HG02763 (cell line): ENCODE measurements at regions not wholly inside any gene's neighbourhood (a gene's known extent, or its start where the extent isn't known, plus 50 kb on each side); places are given as distances from the start of the nearest gene placed in this dataset.
"Not testable (repeated sequence)": the region's sequence is repeated elsewhere in the genome, so short reads cannot be mapped to it uniquely, and the experiment has no call there.

Experiments
- ATAC-seq: cut with Tn5 transposase; IDR thresholded peaks from one replicate; pipeline ENCODE4 v1.9.1; 2021; ENCODE audit warnings: mild to moderate bottlenecking, moderate library complexity; ENCODE audit not compliant: unreplicated experiment

DNA sequence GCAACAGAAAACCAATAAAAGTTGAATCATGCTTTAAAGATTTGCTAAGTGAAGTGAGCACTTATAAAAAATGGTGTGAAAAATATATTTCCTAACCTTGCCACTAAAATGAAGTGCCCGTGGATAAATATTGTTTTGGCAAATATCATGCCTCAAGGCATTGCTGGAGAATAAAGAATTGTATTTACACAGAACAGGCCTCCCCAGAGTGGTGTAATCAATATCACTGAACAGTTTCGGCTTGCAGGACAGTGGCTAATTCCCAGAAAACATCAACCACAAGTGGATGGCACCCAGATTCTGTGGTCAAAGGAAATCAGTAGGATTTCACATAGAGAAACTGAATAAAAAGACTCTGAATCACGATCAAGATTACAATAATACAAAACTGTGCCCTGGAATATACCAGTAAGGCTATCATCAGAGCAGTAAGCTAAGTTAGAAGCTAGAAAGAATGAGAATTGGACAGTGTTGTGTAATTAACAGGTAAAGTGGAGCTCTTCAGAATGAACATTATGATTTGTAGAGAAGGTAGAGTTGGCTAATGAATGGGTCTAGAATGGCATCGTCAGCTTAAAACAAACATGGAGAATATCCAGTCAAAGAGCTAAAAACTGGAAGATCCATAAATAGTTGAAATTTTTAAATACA lies 1026.9 kb upstream of the ADGRB3 start:
- no peak for ATAC-seq

DNA sequence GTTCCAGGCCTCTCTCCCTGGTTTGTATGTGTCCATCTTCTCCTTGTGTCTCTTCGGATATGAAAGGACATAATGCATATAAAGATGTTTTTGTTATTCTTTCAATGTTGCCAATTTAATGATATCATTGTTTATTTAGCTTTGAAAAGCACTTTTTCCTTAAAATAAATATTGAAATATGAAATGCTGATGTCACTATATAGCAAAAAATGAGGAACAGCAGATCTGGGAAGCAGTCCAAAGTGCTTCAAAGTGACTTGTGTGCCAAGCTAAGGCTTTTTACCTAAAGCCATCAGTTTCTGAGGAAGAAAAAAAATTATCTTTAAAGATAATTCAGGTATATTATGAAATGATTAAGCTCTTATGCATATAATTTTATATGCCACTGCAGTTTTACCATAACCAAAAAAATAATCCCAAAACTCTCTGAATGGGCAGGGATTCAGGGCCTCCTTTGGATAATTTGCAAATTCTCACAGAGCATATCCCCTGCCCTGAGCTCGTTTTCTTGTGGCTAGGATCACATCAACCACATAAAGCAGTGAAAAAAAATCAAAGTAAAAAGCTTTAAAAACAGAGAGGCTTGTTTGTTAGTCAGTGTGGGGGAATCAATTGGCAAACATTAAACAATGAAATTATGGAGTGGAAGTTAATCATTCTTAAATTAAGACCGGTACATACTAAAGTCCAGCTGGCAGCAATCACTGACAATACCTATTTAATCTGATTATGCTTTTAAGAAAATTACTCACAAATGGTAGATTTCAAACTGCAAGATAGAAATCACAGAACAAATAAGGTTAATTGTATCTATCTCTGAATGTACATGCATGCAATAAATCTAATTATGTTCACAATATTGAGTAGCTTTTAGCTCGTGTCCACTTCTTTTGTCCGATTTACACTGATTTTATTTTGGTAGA lies 1027.9 kb upstream of the ADGRB3 start:
- ATAC-seq, result no peak

DNA sequence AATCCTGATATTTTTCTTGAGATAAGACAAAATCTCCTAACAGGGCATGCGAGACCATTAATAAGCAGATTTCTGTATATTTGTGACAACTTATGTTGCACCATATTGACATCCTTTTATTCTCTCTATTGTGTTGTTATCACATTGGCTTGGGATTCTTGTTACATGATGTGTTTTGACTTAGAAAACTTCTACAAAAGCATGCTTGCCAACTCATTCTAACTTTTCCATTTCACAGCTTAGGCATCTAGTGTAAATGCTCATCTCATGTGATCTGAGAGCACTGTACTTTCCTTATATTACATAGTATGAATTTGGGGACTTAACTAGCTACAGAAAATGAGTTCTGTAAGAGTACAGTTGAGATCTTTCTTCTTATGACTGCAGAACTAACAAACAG lies 1040.7 kb upstream of the ADGRB3 start:
- no peak for ATAC-seq

DNA sequence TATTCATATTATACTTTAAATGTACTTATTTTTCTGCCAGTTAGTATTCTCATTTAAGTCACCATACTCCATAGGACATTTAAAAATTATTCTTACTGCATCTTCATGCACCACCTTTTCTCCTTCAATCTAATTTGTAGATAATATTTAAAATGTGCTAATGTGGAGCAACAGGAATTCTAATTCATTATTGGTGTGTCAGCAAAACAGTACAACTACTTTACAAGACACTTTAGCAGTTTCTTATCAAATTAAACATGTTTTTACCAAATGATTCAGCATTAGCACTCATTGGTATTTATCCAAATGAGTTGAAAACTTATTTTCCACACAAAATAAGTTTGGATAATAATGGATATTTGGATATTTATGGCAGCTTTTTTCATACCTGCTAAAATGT lies 1041.8 kb upstream of the ADGRB3 start:
- ATAC-seq, result no peak

DNA sequence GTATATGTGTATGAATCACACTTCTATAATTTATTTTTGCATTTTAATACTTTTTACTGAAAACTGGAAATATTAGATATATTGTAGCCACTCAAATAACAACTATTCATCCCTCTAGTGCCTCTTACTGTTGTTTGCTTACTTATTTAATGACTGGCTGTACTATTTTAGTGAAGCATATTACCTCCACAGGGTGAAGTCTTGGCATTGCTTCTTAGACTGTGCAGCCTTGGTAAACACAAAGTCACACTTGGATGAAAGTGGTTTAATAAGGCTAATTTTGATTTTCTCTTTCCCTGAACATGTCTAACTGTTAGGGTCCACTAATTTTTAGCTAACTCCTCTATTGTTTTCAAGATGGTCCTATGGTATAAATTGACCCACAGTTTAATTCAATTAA lies 1043.2 kb upstream of the ADGRB3 start:
- no peak for ATAC-seq

DNA sequence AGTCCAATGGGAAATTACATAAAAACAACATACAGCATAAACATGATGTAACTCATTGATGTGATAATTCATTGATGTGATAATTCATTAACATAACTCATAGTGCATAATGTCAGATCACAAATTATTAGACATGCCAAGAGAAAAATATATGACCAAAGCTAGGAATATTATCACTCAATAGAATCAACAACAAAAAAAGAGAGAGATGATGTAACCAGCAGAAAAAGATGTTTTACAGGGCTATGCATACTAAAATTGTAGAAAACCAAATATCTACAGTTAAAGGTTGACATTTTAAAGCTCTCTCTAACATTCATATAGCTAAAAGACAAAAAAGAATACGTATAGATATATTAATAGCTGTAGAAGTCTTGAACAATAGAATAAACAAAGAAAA lies 1067.2 kb upstream of the ADGRB3 start:
- no peak for ATAC-seq

DNA sequence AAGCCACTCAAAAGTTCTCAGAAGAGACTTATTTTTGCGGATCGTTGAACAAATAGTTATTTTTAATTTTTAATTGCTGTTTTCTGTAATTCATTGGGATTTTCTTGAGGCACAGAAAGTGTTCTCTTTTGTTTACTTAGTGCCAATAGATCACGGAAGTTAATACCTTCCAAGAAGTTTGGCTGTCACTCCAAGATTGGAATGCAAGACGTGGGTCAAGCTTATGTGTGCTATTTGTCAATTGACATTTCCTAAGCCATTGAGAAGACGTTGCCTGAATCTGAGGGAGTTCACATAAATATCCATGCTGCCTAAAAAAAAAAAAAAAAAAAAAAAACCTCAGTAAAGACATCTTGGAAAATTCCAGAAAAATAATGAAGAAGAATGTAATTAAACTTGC lies 1071.4 kb upstream of the ADGRB3 start:
- no peak for ATAC-seq

DNA sequence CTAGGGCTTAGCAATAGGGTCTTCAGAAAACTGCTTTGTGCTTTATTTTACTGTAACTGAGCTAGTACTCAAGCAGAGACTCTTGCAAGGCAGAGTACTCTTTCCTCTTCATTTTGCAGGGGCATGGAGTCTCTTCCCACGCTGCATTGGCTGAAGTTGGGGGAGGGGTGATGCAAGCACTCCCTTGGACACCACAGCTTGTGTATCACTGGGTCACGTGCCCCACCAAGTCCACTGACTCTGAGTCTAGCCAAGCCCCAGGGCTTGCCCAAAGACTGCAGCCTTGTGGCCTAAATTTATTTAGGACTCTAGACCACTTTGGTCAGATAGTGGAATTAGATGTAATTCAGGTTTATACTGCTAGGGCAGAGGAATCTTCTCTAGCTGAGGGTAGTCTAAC lies 1075.0 kb upstream of the ADGRB3 start:
- ATAC-seq, result no peak

DNA sequence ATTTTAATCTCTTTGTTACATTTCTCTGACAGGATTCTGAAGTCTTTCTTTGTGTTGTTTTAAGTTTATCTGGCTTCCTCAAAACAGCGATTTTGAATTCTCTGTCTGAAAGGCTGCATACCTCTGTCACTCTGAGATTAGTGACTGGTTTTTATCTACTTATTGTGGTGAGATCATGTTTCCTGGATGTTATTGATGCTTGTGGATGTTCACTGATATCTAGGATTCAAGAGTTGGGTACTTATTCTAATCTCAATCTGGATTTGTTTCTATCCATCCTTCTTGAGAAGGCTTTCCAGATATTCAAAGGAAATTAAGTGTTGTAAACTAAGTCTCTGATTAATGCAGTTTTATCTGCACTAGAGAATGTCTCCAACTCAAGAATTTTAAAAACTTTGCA lies 1076.1 kb upstream of the ADGRB3 start:
- no peak for ATAC-seq

DNA sequence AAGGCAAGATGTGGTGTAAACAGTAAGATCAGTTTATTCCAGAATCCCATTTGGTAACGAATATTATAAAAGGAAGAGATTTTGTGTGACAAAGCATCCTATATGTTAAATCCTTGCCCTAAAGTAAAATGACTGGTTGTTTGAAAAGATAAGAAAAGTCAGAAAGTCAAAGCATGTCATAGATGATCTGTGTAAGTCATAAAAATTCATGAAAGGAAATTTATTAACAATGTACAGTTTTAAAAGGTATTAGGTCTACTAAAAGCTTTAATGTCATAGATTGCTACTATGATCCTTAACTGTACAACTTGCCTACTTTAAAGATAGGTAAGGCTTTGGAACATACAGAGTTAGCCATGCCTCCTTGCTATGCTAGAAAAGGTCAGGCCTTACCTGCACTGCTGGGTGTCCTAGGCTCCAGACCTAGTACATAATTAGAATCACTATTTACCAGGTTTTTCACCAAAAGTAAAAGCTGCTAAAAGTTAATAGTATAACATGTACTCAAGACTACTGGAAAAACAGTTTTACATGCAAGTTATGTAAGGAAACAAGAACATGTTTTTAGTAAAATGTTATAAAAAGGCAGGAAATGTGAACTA lies 1090.1 kb upstream of the ADGRB3 start:
- no peak for ATAC-seq

DNA sequence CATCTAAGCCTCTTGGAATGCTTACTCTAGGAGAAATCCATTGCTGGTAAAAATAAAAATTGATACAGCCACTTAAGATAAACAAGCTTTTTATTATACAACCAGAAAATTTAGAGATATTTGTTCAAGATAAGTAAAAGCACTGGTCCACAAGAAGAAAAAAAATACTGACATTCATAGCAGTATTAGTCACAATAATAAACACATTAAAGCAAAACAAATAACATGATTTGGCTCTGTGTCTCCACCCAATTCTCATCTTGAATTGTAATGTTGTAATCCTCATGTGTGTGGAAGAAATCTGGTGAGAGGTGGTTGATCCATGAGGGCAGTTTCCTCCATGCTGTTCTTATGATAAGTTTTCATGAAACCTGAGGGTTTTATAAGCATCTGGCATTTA lies 1093.5 kb upstream of the ADGRB3 start:
- ATAC-seq, result no peak

DNA sequence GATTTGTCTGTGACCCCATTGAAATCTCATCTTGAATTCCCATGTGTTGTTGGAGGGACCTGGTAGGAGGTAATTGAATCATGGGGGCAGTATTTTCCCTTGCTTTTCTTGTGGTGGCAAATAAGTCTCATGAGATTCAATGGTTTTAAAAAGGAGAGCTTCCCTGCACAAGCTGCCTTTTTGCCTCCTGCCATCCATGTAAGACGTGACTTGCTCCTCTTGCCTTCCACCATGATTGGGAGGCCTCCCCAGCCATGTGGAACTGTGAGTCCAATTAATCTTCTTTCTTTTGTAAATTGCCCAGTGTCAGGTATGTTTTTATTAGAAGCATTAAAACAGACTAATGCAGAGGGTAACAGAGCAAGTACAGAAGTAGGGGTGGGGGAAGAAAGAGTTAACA lies 1097.0 kb upstream of the ADGRB3 start:
- ATAC-seq, result no peak

DNA sequence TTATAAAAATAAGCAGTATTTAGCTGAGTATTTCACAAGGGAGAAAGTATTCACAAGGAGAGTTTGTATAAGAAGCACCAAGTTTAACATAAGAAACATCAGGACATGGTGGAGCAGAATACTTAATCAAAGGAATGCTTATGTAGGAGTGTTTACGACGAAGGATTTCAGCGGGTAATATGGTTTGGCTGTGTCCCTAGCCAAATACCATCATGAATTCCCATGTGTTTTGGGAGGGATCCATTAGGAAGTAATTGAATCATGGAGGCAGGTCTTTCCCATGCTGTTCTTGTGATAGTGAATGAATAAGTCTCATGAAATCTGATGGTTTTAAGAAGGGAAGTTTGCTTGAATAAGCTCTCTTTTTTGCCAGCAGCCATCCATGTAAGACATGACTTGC lies 1099.1 kb upstream of the ADGRB3 start:
- ATAC-seq, result no peak

DNA sequence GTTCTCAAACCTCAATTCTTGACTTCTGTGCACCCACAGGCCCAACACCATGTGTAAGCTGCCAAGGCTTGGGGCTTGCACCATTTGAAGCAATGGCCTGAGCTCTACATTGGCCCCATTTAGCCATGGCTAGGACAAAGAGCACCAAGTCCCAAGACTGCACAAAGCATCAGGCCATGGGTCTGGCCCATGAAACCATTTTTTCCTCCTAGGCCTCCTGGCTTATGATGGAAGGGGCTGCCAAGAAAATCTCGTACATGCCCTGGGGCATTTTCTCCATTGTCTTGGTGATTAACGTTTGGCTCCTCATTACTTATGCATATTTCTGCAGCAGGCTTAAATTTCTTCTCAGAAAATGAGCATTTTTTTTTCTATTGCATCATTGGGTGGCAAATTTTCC lies 1128.7 kb upstream of the ADGRB3 start:
- no peak for ATAC-seq

DNA sequence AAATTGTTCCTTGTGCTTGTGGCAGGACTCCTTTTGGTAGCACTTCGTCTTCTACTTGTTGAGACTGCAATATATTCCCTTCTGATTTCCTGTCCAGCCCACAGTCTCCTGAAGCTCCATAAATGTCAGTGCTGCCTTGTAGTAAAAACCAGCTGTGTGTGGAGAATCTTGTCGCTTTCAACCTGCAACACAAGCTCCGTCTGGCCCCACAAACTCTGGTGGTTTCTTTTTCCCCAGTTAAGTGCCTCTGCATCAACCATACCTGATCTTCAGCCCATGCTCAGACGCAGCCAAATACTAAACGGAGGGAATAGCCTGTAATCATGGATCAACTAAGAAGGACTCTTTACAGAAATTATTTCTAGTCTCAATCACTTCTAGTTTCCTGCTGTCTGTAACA lies 1133.3 kb upstream of the ADGRB3 start:
- no peak for ATAC-seq

DNA sequence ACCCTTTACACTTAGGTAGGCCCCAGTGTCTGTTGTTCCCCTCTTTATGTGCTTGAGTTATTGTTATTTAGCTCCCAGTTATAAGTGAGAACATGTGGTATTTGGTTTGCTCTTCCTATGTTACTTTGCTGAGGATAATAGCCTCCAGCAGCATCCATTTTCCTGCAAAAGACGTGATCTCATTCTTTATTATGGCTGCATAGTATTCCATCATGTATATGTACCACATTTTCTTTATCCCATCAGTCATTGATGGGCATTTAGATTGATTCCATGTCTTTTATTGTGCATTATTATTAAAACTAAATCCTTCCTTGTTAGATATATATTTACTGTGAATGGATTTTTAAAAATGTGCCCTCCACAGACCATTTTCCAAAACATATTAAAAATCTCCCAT lies 1137.3 kb upstream of the ADGRB3 start:
- ATAC-seq, result no peak

DNA sequence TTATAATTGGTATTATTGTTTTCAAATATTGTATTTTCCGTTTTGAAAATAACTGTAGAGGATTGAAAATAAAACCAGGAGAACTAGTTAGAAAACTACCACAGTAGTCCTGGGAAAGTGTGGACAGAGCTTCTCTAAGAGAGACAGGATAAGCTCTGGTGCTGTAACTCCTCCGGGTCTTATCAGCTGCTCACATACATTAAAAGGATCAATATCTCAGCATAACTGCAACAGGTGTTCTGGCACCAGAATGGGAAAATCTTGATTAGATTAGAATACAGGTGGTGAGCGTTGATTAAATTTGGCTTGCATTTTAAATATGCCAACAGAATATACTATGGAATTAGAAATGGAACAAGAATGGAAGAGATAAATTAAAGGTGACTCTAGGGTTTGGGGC lies 1138.9 kb upstream of the ADGRB3 start:
- ATAC-seq, result no peak

DNA sequence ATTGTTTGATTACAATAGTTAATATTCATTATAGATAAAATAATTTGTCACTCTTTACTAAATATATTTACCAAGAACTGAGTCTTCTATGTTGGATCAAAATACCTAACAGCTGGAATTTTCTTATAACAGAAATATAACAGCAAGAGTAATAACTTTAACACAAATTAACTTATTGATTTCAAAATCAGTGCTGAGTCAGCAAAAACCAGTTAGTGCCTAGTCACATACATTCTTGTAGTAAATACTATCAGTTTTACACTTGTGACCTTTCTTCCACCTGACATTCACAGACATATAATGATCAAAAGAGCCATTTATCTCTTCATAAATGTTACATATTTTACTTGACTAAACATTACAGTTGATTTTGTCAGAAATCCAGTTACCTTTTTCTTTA lies 1141.4 kb upstream of the ADGRB3 start:
- ATAC-seq, result no peak

DNA sequence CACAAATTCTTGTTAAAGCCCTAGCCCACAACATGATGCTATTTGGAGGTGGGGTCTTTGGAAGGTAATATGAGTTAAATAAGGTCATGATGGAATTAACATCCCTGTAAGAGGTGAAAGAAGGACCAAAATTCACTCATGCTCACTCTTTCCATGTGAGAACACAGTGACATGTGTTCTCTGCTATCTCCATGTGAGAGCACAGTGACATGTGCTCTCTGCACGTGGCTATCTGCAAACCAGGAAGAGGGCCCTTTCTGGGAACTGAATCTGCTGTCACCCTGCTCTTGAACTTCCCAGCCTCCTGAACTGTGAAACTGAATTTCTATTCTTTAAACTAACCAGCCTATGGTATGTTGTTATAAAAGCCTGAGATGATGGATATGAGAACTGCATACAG lies 1159.4 kb upstream of the ADGRB3 start:
- no peak for ATAC-seq

DNA sequence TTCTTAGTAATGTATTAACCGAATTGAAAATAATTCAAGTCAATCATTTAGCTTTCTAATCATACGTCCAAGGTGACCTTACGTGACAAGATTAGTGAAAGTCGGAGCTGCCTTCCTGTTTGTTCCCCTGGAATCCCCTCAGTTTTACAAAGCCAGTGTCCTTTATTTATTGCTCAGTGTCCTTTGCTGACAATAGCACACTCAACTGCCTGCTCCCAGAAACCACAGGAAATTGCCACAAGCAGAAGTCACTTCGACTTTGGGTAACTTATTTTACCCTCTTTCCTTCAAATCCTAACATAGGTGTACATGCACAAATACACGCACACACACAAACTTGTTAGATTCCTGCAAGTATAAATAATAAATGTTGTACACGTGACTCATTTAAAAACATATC lies 1167.7 kb upstream of the ADGRB3 start:
- no peak for ATAC-seq

DNA sequence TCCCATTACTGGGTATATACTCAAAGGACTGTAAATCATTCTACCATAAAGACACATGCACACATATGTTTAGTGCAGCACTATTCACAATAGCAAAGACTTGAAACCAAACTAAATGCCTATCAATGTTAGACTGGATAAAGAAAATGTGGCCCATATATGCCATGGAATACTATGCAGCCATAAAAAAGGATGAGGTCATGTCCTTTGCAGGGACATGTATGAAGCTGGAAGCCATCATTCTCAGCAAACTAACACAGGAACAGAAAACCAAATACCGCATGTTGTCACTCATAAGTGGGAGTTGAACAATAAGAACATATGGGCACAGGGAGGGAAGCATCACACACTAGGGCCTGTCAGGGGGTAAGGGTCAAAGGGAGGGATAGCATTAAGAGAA lies 1172.4 kb upstream of the ADGRB3 start:
- ATAC-seq, result not testable (repeated sequence)

DNA sequence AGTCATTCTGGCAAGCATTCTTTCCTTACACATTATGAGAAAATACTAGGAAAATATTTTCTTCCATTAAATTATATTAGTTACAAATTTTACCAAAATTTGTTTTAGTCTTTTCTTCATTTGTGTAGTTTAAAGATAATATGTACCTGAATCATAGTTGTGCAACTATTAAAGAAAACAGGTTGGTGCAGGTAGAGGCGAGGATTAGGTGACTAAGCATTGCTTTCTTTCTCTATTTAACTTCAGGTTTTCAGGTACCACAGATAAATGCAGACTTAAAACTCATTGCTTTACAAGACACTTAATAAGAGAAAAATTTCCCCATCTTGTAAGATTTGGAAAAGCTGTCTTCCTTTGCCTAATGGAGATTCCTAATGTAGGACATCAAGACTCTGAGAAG lies 1175.5 kb upstream of the ADGRB3 start:
- no peak for ATAC-seq
